GDM1 (cell line): ENCODE measurements at regions not wholly inside any gene's neighbourhood (a gene's known extent, or its start where the extent isn't known, plus 50 kb on each side); places are given as distances from the start of the nearest gene placed in this dataset.
A peak's percentile ranks its signal among the peaks of the same experiment; 100 is the strongest.
"Not testable (repeated sequence)": the region's sequence is repeated elsewhere in the genome, so short reads cannot be mapped to it uniquely, and the experiment has no call there.

Source experiments
- DNase-seq: peaks from one replicate; lab custom pipeline; 2025; lab: John Stamatoyannopoulos, UW

DNA sequence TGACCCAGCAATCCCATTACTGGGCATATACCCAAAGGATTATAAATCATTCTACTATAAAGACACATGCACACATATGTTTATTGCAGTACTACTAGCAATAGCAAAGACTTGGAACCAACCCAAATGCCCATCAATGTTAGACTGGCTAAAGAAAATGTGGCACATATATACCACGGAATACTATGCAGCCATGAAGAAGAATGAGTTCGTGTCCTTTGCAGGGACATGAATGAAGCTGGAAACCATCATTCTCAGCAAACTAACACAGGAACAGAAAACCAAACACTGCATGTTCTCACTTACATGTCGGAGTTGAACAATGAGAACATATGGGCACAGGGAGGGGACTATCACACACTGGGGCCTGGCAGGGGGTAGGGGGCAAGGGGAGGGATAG, 183.0 kb downstream of the HACE1 start:
- not testable (repeated sequence) for DNase-seq

DNA sequence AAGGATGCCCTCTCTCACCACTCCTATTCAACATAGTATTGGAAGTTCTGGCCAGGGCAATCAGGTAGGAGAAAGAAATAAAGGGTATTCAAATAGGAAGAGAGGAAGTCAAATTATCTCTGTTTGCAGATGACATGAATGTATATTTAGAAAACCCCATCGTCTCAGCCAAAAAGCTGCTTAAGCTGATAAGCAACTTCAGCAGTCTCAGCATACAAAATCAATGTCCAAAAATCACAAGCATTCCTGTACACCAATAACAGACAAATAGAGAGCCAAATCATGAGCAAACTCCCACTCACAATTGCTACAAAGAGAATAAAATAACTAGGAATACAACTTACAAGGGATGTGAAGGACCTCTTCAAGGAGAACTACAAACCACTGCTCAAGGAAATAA, 184.6 kb downstream of the HACE1 start:
- DNase-seq = not testable (repeated sequence)

DNA sequence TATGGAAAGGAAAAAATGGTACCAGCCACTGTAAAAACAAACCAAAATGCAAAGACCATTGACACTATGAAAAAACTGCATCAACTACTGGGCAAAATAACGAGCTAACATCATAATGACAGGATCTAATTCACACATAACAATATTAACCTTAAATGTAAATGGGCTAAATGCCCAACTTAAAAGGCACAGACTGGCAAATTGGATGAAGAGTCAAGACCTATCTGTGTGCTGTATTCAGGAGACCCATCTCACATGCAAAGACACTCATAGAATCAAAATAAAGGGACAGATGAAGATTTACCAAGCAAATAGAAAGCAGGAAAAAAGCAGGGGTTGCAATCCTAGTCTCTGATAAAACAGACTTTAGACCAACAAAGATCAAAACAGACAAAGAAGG, 186.6 kb downstream of the HACE1 start:
- not testable (repeated sequence) for DNase-seq

DNA sequence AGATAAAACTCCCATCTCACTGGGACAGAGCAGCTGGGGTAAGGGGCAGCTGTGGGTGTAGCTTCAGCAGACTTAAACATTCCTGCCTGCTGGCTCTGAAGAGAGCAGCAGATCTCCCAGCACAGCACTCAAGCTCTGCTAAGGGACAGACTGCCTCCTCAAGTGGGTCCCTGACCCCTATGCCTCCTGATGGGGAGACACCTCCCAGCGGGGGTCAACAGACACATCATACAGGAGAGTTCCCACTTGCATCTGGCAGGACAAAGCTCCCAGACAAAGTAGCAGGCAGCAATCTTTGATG, 188.2 kb downstream of the HACE1 start:
- DNase-seq = not testable (repeated sequence)

DNA sequence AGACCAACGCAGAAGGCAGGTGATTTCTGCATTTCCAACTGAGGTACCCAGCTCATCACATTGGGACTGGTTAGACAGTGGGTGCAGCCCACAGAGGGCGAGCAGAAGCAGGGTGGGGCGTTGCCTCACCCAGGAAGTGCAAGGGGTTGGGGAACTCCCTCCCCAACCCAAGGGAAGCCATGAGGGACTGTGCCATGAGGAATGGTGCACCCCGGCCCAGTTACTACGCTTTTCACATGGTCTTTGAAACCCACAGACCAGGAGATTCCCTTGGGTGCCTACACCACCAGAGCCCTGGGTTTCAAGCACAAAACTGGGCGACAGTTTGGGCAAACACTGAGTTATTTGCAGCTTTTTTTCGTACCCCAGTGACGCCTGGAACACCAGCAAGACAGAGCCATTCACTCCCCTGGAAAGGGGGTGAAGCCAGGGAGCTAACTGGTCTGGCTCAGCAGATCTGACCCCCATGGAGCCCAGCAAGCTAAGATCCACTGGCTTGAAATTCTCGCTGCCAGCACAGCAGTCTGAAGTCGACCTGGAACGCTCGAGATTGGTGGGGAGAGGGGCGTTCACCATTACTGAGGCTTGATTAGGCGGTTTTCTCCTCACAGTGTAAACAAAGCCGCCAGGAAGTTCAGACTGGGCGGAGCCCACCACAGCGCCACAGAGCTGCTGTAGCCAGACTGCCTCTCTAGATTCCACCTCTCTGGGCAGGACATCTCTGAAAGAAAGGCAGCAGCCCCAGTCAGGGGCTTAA, 188.7 kb downstream of the HACE1 start:
- not testable (repeated sequence) for DNase-seq

DNA sequence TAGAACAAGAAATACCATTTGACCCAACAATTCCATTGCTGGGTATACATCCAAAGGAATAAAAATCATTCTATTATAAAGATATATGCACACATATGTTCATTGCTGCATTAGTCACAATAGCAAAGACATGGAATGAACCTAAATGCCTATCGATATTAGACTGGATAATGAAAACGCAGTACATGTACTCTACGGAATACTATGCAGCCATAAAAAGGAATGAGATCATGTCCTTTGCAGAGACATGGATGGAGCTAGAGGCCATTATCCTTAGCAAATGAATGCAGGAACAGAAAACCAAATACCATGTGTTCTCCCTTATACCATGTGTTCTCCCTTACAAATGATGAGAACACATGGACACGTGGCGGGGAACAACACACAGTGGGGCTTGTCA, 190.2 kb downstream of the HACE1 start:
- no peak for DNase-seq

DNA sequence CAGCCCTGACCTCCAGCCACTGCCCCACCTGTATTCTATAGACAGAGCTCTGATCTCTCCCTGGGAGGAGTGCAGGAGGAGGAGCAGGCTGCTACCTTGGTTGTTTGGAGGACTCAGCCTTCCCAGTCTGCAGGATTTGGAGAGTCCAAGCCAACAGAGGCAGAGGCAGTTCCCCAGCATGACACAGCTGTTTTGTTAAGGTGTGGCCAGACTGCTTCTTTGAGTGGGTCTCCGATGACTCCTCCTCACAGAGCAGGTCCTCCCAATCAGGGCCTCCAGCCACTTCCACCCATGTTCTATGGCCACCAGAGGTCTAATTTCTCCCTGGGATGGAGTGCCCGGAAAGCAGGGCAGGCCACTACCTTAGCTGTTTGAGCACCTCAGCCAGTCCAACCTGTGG, 203.5 kb downstream of the HACE1 start:
- DNase-seq = no peak

DNA sequence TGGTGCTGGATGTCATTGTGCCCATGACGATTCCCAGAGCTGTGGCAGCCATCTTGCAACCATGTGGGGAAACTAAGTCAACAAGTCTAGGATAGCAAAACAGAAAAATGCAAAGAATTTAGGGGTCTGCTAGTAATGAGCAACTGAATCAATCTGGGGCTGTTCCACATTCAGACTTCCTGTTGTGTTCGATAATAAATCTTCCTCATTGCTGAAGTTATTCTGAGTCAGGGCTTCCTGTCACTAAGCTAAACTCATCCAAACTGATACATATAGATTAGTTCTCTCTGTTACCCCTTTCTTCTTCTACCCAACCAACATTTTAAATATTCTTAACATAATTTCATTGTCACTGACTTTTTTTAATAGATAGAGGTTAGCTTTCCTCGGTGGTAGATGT, 205.9 kb downstream of the HACE1 start:
- DNase-seq = no peak

DNA sequence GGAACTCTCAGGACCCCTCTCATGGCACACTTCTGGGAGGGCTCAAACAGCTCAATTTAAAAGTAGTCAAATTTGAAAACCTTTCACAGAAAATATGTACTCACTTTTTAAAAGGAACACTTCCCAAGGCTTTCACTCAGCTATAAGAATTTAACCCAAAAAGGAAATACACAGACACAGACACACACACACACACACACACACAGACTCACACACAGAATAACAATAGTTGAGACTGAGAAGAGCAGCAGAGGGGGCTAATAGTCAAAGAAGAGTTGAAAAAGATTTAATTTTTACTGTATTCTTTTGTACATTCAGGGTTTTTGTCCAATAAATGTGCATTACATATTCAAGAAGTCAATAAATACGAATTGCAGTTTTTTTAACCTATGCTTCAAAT, 211.4 kb downstream of the HACE1 start:
- DNase-seq = no peak

DNA sequence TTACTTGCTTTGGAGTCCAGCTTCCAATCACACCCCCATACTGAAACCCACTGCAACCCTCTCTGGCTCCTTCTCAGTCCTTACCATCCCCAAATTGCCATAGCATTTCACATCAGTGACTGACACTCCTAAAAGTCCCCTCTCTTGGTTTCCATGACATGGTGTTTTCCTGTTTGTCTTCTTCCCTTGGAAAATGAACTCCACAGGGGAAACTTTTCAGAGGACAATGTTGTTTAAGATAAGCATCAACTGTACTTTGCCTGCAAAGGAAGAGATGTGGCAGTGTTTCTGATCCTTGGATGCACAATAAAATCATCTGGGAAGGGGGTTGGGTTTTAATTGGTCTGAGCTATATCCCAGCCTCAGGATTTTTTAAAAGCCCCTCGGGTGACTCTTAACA, 214.9 kb downstream of the HACE1 start:
- DNase-seq = no peak

DNA sequence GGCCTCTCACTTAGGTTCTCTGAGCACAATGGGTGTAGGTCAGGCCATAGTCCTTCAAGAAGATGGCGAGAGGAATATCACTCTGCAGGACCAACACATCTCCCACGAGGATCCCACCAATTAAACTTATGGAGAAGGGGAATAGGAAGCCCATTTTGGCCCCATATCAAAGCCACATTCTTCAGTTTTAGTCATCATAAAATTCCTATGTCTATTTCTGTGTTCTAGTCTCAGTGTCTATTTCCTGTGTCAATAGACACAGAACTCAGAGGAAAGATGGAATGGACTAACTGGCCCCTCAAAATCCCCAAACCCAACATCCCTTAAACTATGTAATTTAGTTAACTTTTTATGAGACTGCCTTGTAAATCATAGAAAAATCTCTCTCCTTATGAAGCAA, 216.8 kb downstream of the HACE1 start:
- DNase-seq = no peak

DNA sequence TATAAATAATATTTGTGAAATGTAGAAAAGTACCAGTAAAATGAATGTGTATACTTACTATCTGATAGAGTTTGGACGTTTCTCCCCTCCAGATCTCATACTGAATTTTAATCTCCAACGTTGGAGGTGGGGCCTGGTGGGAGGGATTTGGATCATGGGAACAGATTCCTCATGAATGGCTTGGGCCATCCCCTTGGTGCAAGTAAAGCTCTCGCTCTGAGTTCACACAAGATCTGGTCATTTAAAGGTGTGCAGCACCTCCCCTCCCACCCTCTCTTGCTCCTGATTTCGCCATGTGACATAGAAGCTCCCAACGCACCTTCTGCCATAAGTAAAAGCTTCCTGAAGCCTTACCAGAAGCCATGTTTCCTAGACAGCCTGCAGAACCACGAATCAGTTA, 219.0 kb downstream of the HACE1 start:
- no peak for DNase-seq

DNA sequence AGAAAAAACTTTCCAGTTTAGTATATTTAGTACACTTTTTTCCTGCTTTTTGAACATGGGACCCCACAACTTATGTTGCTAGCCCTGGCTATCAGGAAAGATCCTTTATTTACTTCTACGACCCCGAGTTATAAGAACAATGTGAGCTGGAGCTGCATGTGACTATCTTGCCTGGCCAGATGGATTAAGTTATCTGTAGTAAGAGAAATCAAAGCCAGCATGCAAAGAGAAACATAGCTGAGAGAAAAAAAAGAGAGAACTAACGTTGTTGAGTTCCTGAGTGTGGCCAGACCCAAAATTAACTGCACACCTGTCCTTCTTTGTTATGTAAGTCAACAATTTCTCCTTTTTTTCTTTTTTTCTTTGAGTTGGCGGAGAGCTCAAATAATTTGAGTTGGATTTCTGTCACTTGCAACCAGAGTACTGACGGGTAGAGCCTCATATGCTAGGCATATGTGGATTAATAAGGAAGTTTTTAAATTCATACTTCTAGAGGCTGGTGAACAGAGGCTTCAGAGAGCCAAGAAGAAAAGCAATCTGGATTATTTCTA, 219.5 kb downstream of the HACE1 start:
- DNase-seq = no peak

DNA sequence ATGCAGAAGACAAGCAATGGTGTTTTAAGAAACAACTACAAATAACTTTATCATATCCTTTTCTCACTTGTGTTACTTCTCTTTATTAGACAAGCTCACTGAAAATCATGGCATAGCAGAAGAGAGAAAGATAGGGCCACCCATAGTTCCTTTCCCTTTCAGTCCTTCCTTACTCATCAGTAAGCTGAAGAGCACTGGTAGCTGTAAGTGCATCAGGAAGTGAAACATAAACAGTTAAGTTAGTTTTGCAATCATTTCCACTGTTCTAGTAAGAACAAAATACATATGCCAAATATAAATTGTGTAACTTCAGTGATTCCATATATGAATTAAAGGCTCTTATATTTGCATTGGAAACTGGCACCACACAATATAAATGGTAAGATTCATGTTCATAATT, 220.1 kb downstream of the HACE1 start:
- DNase-seq = no peak

DNA sequence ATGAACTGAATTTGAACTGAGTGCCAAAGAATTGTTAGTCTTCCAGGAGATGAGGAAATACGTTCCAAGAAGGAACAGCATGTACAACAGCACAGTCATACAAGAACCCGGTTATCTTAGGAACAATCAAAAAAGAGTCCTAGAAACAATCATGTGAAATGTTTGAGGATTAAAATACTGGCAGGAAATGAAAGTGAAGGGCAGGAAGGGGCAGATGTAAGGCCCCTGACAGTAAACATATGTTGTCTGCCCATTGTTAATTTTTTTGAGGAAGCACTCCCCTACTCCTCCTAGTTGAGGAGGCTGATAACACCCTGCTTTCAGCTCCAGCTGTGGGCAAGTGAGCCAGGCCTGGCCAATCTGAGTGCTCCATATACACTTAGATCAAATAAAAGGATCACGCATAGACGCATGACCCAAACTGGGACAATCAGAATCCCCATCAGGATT, 220.9 kb downstream of the HACE1 start:
- DNase-seq = peak; percentile 19

DNA sequence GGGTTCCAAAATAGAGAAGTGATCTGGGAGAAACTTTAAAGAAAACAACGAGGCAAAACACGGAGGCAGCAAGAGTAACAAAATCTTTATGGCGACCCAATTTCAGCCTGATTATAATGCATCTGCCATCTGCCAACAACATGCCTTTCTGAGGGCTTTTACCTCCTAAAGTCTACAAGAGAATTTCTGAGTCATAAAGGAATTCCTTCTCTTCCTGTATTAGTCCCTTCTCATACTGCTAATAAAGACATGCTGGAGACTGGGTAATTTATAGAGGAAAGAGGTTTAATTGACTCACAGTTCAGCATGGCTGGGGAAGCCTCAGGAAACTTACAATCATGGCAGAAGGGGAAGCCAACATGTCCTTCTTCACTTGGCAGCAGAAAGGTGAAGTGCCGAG, 226.6 kb downstream of the HACE1 start:
- DNase-seq = no peak

DNA sequence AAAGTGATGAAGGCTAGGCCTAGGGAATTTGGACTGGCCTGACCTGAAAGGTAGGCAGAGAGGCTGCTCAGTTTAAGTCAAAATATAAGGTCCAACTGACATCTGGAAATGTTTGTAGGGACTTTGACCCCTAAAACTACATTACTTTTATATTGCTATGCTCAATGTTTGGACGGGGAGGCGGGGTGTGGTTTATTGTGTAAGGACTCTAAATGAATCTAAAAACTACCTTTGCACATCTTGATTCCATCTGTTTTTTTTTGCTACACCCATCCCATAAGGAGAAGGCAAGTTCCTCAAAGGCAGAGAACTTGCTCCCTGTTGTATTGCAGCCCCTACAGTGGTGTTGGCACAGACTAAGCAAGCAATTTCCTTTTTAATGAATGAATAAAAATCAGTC, 227.1 kb downstream of the HACE1 start:
- DNase-seq = no peak

DNA sequence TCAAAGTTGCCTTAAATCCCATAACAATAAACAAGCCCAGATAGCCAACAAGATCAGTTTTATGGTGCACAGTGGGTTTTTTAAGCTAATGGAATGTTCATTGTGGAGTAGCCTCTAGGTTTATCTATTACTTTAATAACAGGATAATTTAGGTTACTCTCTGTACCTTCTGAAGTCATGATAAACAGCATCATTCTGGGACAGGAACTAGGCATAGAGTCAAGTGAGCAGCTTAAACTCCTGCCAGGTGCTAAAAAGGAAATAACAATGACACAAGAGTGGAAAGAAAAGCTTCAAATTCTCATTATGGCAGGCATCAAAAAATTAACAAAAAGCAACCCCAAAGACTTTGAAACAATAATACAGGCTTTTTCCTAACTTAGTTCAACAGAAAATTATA, 228.8 kb downstream of the HACE1 start:
- DNase-seq = no peak

DNA sequence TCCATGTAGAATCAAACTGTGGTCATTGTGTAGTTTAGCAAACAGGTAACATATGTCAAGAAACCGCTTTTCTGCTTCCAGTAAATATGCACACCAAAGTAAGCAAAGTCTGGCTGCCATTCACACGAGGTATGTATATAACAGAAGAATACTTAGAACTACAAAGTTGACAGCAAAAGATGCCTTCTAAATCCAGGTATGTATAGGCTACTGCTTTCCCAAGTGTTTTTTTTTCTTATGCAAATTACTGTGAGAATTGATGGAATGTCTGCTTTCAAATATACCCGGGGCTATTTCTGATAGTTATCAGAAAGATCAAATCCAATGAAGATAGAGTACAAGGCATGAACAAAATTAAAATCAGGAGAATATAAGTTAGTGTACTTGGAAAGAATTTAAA, 229.2 kb downstream of the HACE1 start:
- no peak for DNase-seq

DNA sequence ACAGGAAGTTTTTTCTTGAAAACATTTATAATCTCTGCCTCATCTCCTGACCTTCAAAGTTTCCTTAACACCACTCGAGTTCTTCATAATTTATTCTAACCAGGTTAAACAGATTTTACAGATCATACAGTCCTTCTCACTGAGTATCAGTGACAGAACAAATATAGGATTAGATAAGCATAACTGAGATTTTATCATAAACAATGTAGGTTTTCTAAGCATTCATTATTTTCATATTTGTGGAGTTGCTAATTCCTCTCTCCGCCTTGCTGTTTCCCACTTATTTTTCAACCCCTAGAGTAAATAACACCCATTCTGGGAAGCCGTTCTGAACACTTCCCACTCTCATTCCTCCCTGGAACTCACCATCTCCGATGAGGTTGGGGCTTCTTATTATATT, 229.9 kb downstream of the HACE1 start:
- DNase-seq = no peak

DNA sequence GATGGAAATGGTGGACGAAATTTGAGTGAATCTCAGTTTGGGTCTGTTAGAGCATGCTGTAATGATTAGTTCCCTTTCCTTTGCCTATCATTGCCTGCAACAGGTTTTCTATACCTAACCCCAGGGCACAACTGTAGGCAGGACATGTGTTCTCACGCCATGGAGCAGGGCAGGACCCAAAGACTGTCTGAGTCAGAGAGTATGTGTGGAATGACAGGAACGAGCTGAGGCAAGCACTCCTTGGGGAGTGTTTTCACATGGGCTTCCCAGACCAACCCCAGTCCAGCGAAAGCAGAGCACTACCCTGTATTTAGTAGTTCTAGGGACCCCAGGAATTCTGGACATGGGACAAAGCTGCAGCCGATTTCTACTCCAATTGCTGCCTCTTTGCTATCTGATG, 234.2 kb downstream of the HACE1 start:
- no peak for DNase-seq

DNA sequence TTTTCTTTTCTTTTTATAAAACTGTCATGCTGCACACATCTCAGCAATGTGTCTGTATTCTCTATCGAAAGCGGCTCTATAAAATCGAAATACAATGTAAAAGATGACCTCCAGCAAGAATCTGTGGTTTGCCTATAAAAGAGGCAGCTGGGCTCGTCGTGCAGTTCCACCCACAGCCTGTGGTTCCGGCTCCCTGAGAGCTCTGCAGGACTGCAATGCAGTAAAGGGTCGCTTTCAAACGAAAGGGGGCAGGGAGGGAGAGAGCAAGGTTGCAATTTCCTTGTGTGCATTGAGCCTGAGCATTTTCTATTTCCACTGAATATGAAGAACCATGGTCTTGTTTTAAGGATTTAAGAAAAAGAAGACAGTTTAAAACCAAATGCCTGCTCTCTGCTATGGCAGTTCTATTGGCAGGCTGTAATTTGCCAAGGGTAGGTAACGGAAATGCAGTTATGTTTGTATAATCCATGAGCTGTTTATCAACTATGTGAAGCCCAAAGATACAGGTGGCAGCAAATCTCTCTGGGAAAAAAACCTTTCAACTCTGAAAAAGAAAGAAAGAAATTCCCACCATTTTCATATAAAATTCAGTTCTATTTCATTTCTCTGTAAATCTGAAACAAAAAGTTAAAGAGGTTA, 236.5 kb downstream of the HACE1 start:
- DNase-seq = peak; percentile 49

DNA sequence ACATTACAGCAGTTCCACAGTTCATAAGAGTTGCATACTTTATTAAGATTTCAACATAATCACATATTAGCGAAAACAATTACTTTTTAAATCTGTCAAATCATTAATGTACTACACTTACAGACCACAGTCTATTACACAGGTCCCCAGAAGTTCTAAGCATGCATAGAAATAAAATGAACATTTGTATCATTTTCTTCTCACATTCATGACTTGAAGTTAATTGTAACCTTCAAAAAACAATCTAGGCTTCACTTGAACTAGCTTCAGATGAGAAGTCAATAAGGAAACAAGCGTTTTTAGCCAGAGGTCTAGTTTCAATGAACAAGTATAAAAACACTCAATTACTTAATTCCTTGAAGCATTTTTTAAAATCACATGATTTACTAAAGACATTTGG, 238.3 kb downstream of the HACE1 start:
- DNase-seq = no peak

DNA sequence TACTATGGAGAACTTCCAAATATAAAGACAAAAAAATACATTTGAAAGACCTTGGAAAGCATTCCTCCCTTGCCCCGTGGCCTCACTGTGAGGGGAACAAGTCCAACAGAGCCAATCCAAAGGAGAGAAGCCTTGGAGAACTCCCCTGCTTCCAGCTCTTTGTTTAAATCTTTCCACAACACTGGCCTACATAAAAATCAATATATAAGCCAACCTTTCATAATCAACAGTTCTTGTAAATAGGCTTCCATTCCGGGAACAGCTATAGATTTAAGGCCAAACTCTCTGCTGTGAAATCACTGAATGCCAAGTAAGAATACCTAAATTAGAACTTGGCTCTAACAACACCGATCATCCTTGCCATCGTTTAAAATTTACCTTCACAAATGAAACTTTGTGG, 242.1 kb downstream of the HACE1 start:
- DNase-seq = no peak
